GM19035 (cell line): ENCODE measurements at regions not wholly inside any gene's neighbourhood (a gene's known extent, or its start where the extent isn't known, plus 50 kb on each side); places are given as distances from the start of the nearest gene placed in this dataset.

Source experiments
- ATAC-seq: cut with Tn5 transposase; IDR thresholded peaks from one replicate; pipeline ENCODE4 v1.9.1; 2021; ENCODE audit not compliant: unreplicated experiment

- no peak for ATAC-seq
Measured at GRCh38 chr3:102745881-102746280, 311.1 kb downstream of the ZPLD1 start.

DNA sequence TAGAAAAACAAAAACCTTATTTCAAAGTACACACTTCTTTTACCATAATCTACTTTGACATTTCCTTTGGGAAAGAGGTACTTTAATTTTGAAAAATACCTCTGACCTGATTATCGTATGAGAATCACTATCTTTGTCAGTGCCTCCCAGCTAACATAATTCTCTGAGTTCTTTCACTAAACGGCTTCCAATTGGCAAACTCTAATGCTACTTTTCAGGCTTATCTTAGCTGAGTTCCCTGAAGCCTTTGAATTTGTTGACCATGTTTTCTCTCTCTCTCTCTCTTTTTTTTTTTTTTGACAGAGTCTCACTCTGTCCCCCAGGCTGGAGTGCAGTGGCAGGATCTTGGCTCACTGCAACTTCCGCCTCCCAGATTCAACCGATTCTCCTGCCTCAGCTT is 312.8 kb downstream of the ZPLD1 start:
- ATAC-seq: no peak

- ATAC-seq: no peak
Measured at GRCh38 chr3:102748646-102749045, 313.8 kb downstream of the ZPLD1 start.

- no peak for ATAC-seq
Measured at GRCh38 chr3:102750322-102750721, 315.5 kb downstream of the ZPLD1 start.

DNA sequence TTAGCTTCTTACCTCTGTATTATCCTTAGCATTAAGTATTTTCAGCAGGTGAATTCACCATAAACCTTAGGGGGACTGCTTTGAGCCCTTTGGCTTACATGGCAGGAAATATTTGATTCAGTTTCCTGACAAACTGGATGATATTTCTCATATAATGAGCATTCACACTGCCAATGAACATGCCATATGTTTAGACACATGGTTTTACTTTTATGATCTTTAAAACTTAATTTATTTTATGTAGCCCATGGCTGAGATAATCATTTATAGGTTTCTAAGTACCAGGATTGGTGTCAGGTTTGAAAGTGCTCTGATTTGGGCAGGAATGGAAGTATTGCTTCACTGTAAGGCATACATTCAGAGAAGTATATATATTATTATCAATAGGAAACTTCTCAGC is 319.1 kb downstream of the ZPLD1 start:
- no peak for ATAC-seq

DNA sequence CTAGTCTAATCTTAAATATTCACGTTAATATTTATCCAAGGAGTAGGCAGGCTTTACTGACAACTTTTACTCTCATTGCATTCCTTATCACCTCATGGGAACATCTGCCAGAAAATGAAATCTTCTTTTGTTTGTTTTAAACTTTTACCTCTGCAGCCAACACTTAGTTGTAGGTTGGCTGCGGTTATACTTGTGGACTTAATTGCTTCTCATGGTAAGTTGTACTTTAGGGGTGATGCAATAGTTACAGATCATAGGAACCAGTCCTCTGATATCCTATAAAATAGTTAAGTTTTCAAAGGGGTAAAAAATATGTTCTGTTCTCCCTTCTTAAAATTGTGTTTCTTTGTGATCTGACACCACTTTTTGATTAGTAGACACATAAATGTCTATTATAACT is 321.9 kb downstream of the ZPLD1 start:
- no peak for ATAC-seq

- no peak for ATAC-seq
Measured at GRCh38 chr3:102757950-102758349, 323.1 kb downstream of the ZPLD1 start.

- ATAC-seq: no peak
Measured at GRCh38 chr3:102761766-102762165, 327.0 kb downstream of the ZPLD1 start.

GRCh38 chr3:102790747-102791325 is 356.0 kb downstream of the ZPLD1 start:
- ATAC-seq: no peak

DNA sequence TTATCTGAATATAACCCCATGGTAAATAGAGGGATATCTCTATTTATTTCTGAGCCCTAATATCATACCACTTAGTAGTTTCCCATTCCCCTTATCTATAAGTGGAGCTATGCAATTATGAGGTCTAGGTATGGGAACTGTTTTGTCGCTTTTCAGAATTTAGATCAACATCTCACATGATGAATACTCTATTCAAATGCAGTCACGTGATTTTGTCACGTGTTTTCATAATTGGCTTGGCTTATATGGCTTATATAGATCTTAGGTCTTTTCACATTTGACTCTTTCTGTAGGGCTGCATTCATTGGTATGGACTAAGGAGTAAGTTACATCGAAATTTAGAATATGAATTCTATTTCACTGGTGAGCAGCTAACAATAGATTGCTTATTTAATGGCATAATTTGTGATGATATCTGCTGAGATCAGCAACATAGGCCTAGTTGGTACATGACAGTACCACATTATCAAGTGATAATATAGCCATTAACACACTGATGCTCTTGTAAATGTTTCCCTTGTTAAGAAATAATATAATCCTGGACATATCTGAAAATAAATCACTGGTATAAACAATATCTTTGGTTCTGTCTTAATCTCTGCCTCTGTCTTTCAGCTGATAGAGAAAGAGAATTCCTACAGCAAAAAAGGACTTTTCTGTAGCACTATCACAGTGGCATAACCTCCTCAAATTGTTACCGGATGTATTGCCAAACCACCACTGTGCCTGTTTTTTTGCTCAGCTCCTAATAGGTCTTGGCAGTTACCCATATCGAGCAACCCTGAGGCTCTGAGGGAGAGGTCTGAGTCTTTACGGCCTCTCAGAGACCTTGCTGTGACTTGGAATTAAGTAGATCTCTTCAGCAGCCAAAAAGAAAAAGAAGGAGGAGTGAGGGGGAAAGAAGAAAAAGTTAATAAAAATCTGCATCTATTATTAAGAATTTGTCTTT is 357.1 kb downstream of the ZPLD1 start:
- no peak for ATAC-seq

DNA sequence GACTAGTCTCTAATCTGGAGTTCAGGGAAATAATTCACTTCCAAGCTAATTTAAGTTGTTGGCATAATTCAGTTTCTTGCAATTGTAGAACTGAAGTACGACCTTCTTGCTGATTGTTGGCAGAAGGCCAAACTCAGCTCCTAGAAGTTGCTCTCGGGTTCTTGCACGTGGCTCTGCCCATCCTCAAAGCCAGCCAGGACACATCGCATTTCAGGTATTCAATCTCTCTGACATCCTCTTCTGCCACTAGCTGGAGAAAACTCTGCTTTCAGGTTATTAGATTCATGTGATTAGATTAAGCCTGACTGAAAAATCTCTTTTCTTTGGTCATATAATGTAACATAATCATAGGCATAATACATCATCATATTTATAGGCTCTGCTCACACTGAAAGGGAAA is 362.0 kb downstream of the ZPLD1 start:
- no peak for ATAC-seq

- no peak for ATAC-seq
Measured at GRCh38 chr3:102802819-102803420, 368.1 kb downstream of the ZPLD1 start.

DNA sequence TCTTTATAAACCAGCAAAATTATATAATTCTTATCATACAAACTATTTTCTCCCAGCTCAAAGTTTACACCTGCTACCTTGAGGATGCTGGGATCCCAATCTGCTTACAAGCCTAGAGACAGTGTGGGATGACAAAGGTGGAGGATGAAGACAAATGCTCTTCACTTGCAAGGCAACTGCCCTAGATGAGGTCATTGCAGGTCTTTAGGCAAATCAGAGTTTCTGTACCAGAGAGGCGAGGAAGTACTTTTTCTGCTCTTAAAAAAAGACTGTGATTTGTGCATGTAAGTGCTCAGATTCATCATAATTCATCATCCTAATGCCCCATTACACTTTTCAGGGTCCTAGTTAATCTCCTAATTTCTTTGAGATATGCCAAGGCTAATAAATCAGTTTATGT is 376.1 kb downstream of the ZPLD1 start:
- peak; percentile 49 for ATAC-seq

DNA sequence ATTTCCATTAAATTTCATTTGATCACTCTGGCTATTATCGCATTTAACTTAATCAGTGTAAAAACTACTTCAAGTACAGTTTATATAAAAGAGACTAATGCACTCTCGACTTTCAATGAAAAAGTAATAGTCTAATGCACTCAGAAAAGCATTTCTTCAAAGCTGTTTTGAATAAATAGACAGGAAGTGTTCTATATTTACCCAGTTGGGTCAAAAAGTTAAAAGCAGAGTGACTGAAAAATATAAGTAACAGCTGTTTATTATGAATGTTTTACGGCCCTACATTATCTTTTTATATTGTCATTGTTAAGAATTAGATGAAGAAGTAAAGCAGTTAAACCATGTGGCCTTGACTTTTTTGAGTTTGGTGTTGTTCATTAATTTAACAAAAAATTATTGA is 391.8 kb downstream of the ZPLD1 start:
- ATAC-seq: no peak

DNA sequence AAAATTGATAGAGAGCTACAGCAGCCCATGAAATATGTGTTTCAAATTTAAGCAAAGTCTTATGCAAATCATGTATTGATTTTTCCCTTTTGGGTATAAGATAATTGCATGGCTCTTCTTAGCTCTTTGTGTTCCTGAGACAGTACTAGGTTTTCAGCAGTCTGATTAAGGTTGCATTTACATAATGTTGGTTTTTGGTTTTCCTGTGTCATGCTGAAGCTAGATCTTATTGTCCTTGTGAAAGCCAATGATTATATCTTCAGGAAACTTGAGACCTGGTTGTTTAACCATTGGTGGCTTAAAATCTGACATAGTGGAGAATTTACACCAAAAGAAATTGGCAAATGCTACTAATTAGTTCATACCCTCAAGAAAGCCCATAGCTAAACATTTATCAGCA is 392.6 kb downstream of the ZPLD1 start:
- ATAC-seq: no peak

DNA sequence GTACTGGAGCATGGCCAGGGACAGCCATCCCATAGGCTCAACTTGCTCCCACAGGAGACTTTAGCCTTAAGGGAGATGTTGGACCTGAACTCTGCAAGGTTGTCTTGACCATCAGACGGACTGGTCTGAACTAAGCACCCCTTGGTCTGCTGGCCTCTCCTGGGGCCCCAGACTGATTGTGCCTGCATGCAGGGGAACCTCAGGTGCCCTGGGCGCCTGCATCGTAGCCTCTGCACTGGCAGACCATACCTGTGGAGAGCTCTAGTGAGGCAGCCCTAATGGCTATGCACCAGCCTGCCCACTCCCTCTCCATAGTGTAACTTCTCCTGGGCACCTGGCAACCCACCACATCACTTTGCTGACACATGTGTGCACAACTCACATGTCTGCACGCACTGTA is 395.6 kb downstream of the ZPLD1 start:
- no peak for ATAC-seq

DNA sequence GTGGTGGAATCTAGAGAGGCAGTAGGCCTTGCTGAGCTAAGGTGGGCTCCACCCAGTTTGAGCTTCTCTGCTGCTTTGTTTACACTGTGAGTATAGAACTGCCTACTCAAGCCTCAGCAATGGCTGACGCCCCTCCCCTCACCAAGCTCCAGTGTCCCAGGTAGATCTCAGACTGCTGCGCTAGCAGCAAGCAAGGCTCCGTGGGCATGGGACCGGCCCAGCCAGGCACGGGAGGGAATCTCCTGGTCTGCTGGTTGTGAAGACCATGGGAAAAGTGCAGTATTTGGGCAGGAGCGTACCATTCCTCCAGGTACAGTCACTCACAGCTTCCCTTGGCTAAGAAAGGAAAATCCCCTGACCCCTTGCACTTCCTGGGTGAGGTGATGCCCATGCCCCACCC is 407.1 kb downstream of the ZPLD1 start:
- no peak for ATAC-seq

DNA sequence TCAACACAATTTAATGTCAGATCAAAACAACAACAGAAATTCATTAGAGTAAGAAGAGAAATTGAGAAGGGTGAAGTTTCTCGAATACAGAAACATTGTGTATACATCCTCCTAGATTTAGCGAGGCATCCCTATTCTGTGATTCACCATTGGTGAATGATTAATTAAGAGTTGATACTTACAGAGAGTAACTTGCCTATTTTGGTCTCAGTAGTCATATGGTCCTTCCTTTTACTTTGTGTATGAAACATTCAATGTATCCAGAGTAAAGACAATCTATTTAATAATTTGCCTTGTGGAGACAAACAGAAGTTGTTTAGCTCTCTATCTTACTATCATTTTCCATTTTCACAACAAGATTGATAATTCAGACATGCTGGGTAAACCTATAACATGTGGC is 432.0 kb downstream of the ZPLD1 start:
- no peak for ATAC-seq

- ATAC-seq: no peak
Measured at GRCh38 chr3:102883515-102883914, 448.7 kb downstream of the ZPLD1 start.

- no peak for ATAC-seq
Measured at GRCh38 chr3:102885289-102885688, 450.5 kb downstream of the ZPLD1 start.

GRCh38 chr3:102887431-102887830 is 452.6 kb downstream of the ZPLD1 start:
- ATAC-seq: no peak
